WTC11 (cell line): ENCODE measurements at regions not wholly inside any gene's neighbourhood (a gene's known extent, or its start where the extent isn't known, plus 50 kb on each side); places are given as distances from the start of the nearest gene placed in this dataset.

ENCODE experiments used
- ATAC-seq: fragments of 200-7000 bp; cut with Tn5 transposase; 2 replicates; pipeline ENCODE4 v1.10.0; 2021; ENCODE audit warnings: mild to moderate bottlenecking, moderate library complexity
- CTCF ChIA-PET: fragments of 300-600 bp; sonication (Branson Sonifier 250); formaldehyde crosslinking; loops from one replicate; lab custom pipeline; 2021; ENCODE audit warnings: antibody characterized with exemption; lab: Charles Lee
- POLR2A ChIA-PET: fragments of 350-600 bp; sonication (Branson Sonifier 250); formaldehyde crosslinking; loops from one replicate; lab custom pipeline; 2021; ENCODE audit warnings: antibody characterized with exemption; lab: Charles Lee
- DNase-seq: peaks from one replicate; pipeline ENCODE4 v3.0.0; 2021; ENCODE audit warnings: low spot score
- H3K27ac Mint-ChIP-seq: 2 replicates; pipeline ENCODE4 v1.8.0; 2021; ENCODE audit warnings: mixed read lengths
- H3K27me3 Mint-ChIP-seq: 2 replicates; pipeline ENCODE4 v1.8.0; 2021; ENCODE audit warnings: low read depth, mild to moderate bottlenecking, moderate library complexity, mixed read lengths
- H3K36me3 Mint-ChIP-seq: 2 replicates; pipeline ENCODE4 v1.8.0; 2021; ENCODE audit warnings: mixed read lengths
- H3K4me1 Mint-ChIP-seq: 2 replicates; pipeline ENCODE4 v1.8.0; 2022; ENCODE audit warnings: mixed read lengths
- H3K4me3 Mint-ChIP-seq: 2 replicates; pipeline ENCODE4 v1.8.0; 2021; ENCODE audit warnings: mild to moderate bottlenecking, moderate library complexity, mixed read lengths
- H3K9me3 Mint-ChIP-seq: 2 replicates; pipeline ENCODE4 v1.8.0; 2021; ENCODE audit warnings: mixed read lengths
- CBFB ChIP-seq: sonication (generic); formaldehyde crosslinking; IDR thresholded peaks from 2 replicates; pipeline ENCODE4 v1.8.1; 2022; ENCODE audit warnings: mild to moderate bottlenecking, low read depth, missing genetic modification reagents
- CDX4 ChIP-seq: fragments of 250-450 bp; sonication (Bioruptor Pico); IDR thresholded peaks from 2 replicates; pipeline ENCODE4 v1.9.0; 2021; ENCODE audit warnings: moderate library complexity, mild to moderate bottlenecking, inconsistent platforms, borderline replicate concordance
- ESRRA ChIP-seq: sonication (generic); formaldehyde crosslinking; IDR thresholded peaks from 2 replicates; pipeline ENCODE4 v1.8.1; 2022; ENCODE audit warnings: mild to moderate bottlenecking, missing genetic modification reagents, borderline replicate concordance
- ETV6 ChIP-seq: sonication (generic); formaldehyde crosslinking; IDR thresholded peaks from 2 replicates; pipeline ENCODE4 v1.8.1; 2022; ENCODE audit warnings: mild to moderate bottlenecking, missing genetic modification reagents
- FOXK1 ChIP-seq: sonication (generic); formaldehyde crosslinking; IDR thresholded peaks from 2 replicates; pipeline ENCODE4 v1.8.0; 2022; ENCODE audit warnings: mild to moderate bottlenecking, moderate library complexity, missing genetic modification reagents
- HMGA2 ChIP-seq: fragments of 250-450 bp; sonication (Bioruptor Pico); IDR thresholded peaks from 2 replicates; pipeline ENCODE4 v1.4.0; 2021; ENCODE audit warnings: mild to moderate bottlenecking, moderate library complexity
- IRF2 ChIP-seq: sonication (generic); formaldehyde crosslinking; IDR thresholded peaks from 2 replicates; pipeline ENCODE4 v1.8.0; 2022; ENCODE audit warnings: low read depth, missing genetic modification reagents, borderline replicate concordance
- PRRX2 ChIP-seq: fragments of 250-450 bp; sonication (Bioruptor Pico); IDR thresholded peaks from 2 replicates; pipeline ENCODE4 v1.8.0; 2021; ENCODE audit warnings: mild to moderate bottlenecking
- USF1 ChIP-seq: sonication (generic); formaldehyde crosslinking; IDR thresholded peaks from 2 replicates; pipeline ENCODE4 v1.8.0; 2022; ENCODE audit warnings: mild to moderate bottlenecking, missing genetic modification reagents
- ZNF121 ChIP-seq: sonication (generic); formaldehyde crosslinking; IDR thresholded peaks from 2 replicates; pipeline ENCODE4 v1.8.0; 2023; ENCODE audit warnings: missing genetic modification reagents
- ZNF219 ChIP-seq: sonication (generic); formaldehyde crosslinking; IDR thresholded peaks from 2 replicates; pipeline ENCODE4 v1.8.0; 2023; ENCODE audit warnings: missing genetic modification reagents, mild to moderate bottlenecking, borderline replicate concordance
- ZNF317 ChIP-seq: sonication (generic); formaldehyde crosslinking; IDR thresholded peaks from 2 replicates; pipeline ENCODE4 v1.8.1; 2023; ENCODE audit warnings: low read depth, mild to moderate bottlenecking, moderate library complexity, missing genetic modification reagents, borderline replicate concordance
- ZNF396 ChIP-seq: fragments of 250-450 bp; sonication (Bioruptor Pico); IDR thresholded peaks from 2 replicates; pipeline ENCODE4 v1.8.0; 2021; ENCODE audit warnings: mild to moderate bottlenecking, moderate library complexity, borderline replicate concordance
- ZNF416 ChIP-seq: fragments of 250-450 bp; sonication (Bioruptor Pico); IDR thresholded peaks from 2 replicates; pipeline ENCODE4 v1.9.0; 2021; ENCODE audit warnings: mild to moderate bottlenecking, inconsistent platforms
- ZNF423 ChIP-seq: fragments of 250-450 bp; sonication (Bioruptor Pico); IDR thresholded peaks from 2 replicates; pipeline ENCODE4 v2.1.2; 2022; ENCODE audit warnings: mild to moderate bottlenecking, moderate library complexity
- ZNF532 ChIP-seq: fragments of 250-450 bp; sonication (Bioruptor Pico); IDR thresholded peaks from 2 replicates; pipeline ENCODE4 v1.9.0; 2021; ENCODE audit warnings: mild to moderate bottlenecking, borderline replicate concordance
- TF ChIP-seq, protein P1 (sequence below): fragments of 250-450 bp; sonication (Bioruptor Pico); IDR thresholded peaks from 2 replicates; pipeline ENCODE4 v1.9.0; 2021; ENCODE audit warnings: mild to moderate bottlenecking
- TF ChIP-seq, protein P2 (sequence below): sonication (generic); formaldehyde crosslinking; IDR thresholded peaks from 2 replicates; pipeline ENCODE4 v1.8.0; 2023; ENCODE audit warnings: mild to moderate bottlenecking, missing genetic modification reagents
- TF ChIP-seq, protein P3 (sequence below): sonication (generic); formaldehyde crosslinking; IDR thresholded peaks from 2 replicates; pipeline ENCODE4 v1.8.0; 2023; ENCODE audit warnings: missing genetic modification reagents
- TF ChIP-seq, protein P4 (sequence below): sonication (generic); formaldehyde crosslinking; conservative IDR thresholded peaks from 2 replicates; pipeline ENCODE4 v1.8.1; 2023; ENCODE audit warnings: mild to moderate bottlenecking, low read depth, missing genetic modification reagents, moderate library complexity

- TF ChIP-seq ZNF532 (CRISPR knock-in tag) = no peak
- no peak for TF ChIP-seq CDX4 (CRISPR knock-in tag)
- TF ChIP-seq HMGA2 (CRISPR knock-in tag) = no peak
- no peak for TF ChIP-seq ZNF423 (CRISPR knock-in tag)
- no peak for TF ChIP-seq IRF2 (CRISPR knock-in tag)
- TF ChIP-seq ZNF416 (CRISPR knock-in tag) = no peak
- TF ChIP-seq ZNF219 = no peak
- TF ChIP-seq ZNF121 (CRISPR knock-in tag) = no peak
- TF ChIP-seq USF1 = no peak
- TF ChIP-seq FOXK1 (CRISPR knock-in tag) = no peak
- TF ChIP-seq ZNF317 (CRISPR knock-in tag) = no peak
- TF ChIP-seq CBFB (CRISPR knock-in tag) = no peak
- TF ChIP-seq, protein P1, sequence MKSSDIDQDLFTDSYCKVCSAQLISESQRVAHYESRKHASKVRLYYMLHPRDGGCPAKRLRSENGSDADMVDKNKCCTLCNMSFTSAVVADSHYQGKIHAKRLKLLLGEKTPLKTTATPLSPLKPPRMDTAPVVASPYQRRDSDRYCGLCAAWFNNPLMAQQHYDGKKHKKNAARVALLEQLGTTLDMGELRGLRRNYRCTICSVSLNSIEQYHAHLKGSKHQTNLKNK (CRISPR knock-in tag) = no peak
- TF ChIP-seq, protein P2, sequence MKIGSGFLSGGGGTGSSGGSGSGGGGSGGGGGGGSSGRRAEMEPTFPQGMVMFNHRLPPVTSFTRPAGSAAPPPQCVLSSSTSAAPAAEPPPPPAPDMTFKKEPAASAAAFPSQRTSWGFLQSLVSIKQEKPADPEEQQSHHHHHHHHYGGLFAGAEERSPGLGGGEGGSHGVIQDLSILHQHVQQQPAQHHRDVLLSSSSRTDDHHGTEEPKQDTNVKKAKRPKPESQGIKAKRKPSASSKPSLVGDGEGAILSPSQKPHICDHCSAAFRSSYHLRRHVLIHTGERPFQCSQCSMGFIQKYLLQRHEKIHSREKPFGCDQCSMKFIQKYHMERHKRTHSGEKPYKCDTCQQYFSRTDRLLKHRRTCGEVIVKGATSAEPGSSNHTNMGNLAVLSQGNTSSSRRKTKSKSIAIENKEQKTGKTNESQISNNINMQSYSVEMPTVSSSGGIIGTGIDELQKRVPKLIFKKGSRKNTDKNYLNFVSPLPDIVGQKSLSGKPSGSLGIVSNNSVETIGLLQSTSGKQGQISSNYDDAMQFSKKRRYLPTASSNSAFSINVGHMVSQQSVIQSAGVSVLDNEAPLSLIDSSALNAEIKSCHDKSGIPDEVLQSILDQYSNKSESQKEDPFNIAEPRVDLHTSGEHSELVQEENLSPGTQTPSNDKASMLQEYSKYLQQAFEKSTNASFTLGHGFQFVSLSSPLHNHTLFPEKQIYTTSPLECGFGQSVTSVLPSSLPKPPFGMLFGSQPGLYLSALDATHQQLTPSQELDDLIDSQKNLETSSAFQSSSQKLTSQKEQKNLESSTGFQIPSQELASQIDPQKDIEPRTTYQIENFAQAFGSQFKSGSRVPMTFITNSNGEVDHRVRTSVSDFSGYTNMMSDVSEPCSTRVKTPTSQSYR (CRISPR knock-in tag) = no peak
- no peak for TF ChIP-seq ZNF396 (CRISPR knock-in tag)
- TF ChIP-seq, protein P3, sequence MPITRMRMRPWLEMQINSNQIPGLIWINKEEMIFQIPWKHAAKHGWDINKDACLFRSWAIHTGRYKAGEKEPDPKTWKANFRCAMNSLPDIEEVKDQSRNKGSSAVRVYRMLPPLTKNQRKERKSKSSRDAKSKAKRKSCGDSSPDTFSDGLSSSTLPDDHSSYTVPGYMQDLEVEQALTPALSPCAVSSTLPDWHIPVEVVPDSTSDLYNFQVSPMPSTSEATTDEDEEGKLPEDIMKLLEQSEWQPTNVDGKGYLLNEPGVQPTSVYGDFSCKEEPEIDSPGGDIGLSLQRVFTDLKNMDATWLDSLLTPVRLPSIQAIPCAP = no peak
- TF ChIP-seq, protein P4, sequence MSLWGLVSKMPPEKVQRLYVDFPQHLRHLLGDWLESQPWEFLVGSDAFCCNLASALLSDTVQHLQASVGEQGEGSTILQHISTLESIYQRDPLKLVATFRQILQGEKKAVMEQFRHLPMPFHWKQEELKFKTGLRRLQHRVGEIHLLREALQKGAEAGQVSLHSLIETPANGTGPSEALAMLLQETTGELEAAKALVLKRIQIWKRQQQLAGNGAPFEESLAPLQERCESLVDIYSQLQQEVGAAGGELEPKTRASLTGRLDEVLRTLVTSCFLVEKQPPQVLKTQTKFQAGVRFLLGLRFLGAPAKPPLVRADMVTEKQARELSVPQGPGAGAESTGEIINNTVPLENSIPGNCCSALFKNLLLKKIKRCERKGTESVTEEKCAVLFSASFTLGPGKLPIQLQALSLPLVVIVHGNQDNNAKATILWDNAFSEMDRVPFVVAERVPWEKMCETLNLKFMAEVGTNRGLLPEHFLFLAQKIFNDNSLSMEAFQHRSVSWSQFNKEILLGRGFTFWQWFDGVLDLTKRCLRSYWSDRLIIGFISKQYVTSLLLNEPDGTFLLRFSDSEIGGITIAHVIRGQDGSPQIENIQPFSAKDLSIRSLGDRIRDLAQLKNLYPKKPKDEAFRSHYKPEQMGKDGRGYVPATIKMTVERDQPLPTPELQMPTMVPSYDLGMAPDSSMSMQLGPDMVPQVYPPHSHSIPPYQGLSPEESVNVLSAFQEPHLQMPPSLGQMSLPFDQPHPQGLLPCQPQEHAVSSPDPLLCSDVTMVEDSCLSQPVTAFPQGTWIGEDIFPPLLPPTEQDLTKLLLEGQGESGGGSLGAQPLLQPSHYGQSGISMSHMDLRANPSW (CRISPR knock-in tag) = no peak
- TF ChIP-seq PRRX2 (CRISPR knock-in tag) = no peak
- no peak for TF ChIP-seq ESRRA
- TF ChIP-seq ETV6 (CRISPR knock-in tag) = no peak
- Mint-ChIP-seq H3K9me3 (no peaks in the 10 kb centered on the region; the same call in 1 of the 2 replicates), H3K4me3 (no peak overlapping the region), H3K27ac (no peak overlapping the region), H3K27me3 (no peaks in the 10 kb centered on the region), H3K36me3 (no peaks in the 10 kb centered on the region), H3K4me1 (peaks cover 17% of the 10 kb centered on the region)
- POLR2A ChIA-PET = interaction anchor here (0.6 kb wide), 1 partner anchor 204 kb away, joined by 3 read pairs; no protein-coding TSS in a partner anchor
- ATAC-seq (no peak), DNase-seq (no peak)
- CTCF ChIA-PET = no interaction called here
Measured at GRCh38 chr20:19833395-19833794, 75.3 kb downstream of the RIN2 start.
